ENCODE measurements at regions not wholly inside any gene's neighbourhood (a gene's known extent, or its start where the extent isn't known, plus 50 kb on each side); places are given as distances from the start of the nearest gene placed in this dataset.

GRCh38 chr16:66315210-66315825, 51.2 kb upstream of the CDH5 start:
- peak; percentile 86 for DNase-seq (ENCODE audit: low spot score)

DNA sequence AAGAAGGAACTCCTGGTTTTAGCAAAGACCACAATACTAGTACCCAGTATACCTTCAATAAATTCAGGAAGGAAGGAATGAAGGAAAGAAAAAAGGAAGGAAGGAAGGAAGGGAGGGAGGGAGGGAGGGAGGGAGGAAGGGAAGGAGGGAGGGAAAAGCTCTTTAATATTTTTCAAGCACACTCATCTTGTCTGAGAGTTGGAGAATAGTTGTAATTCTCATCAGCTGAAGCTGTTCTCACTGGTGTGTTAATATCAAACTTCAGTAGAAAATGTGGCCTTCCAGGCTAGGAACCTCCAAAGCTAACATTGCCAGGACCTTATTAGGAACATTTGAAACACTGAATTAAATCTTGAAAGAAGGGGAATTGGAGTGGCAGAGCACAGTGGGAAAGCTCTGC, 55.2 kb upstream of the CDH5 start:
- no peak for DNase-seq (ENCODE audit: low spot score)

DNA sequence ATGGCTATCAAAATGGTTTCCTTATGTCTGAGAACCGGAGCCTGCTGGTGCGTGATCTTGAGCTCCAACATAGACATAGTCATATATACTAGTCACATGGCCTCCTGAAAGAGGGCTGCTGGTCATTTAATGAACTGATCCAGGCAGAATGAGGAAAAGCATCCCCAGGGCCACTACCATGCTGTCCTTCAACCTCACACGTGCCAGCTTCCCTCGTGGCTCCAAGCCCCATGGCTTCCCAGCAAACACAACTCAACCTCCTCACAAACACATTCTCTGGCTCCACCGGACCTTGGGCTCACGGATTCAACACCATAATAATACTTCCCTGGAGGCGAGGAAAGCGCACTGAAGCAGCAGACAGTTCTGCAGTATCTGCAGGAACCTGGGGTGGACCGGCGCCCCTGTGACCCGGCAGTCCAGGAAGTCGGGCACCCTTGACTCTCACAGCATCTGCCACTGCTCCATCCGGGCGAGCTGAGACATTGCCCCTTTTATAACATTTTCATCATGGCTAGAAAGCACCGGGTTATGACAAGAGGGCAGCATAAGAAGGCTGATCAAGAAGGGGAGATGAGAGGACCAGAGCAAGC, 57.2 kb upstream of the CDH5 start:
- no peak for DNase-seq (ENCODE audit: low spot score)

DNA sequence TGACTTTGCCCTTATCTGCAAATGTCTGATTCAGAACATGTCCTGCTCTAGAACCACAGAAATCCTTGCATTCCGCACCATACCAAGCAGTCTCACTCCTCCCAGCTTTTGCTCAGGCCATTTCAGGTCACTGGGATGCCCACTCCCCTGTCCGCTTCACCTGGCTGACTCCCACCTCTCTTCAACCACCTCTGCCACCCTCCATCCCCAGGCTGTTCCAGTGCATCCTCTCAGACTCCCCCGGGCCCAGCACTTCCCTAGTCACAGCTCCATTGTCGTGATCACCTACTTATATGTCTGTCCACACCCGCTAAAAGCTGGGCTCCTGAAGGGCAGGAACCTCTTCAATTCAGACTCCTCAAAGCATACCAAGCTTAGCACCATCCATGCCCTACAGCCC, 58.4 kb upstream of the CDH5 start:
- DNase-seq (ENCODE audit: low spot score), result no peak

DNA sequence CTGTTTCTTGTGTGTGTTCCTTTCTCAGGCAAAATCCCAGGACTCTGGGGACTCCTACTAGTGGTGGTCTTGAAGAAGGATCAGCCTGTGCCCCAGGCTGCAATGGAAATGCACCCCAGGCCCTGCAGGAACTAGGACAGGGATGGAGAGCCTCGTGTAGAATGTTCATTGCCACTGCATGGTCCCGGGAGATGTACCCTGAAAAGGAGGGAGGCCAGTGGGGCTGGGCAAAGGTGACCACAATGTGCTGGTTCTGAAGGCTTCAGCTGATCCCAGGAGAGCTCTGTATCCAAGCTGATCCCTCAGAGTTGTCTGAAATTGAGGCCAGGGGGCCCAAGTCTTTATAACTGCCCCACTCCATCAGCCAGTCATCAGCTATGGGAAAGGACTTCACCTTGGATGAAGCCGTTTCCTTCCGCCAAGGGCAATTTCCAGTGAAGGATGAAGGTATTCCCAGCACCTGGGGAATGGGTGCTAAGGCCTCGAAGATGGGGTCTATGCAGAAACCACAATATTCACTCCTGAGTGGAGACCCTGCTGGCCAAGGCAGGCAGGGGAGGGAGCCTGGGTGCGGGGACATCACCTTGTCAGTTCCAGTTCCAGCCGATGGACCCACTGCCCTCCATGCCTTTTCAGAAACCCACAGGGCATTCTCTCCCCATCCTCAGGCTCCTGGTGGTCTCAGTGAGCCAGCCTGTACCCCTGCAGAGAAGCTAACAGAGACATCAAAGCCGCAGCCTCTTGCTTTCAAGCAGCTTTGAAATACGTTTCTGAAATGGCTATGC, 59.9 kb upstream of the CDH5 start:
- no peak for DNase-seq (ENCODE audit: low spot score)

DNA sequence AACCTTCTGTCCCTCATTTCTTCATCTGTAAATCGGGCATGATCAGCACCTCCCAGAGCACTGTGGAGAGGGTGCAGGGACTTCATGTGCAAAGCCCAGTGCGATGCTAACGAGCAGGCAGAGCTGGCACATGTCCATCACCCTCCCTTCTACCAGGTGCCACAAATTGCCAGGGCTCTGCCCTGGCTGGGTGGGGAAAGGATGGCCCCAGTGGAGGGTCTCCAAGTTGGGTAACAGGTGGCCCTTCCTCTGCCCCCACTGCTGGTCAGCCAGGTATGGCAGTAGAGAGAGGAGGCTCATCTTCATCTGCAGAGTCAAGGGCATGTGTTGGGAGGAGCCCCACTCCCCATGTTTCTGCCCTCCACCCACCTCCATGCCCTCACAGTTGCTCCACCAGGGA, 61.5 kb upstream of the CDH5 start:
- DNase-seq (ENCODE audit: low spot score), result no peak

GRCh38 chr16:66304151-66304550, 62.3 kb upstream of the CDH5 start:
- no peak for DNase-seq (ENCODE audit: low spot score)

- DNase-seq (ENCODE audit: low spot score), result no peak
Observed at GRCh38 chr16:66300501-66300900, 66.0 kb upstream of the CDH5 start.

GRCh38 chr16:66300037-66300436, 66.5 kb upstream of the CDH5 start:
- no peak for DNase-seq (ENCODE audit: low spot score)

- no peak for DNase-seq (ENCODE audit: low spot score)
Observed at GRCh38 chr16:66299349-66299748, 67.1 kb upstream of the CDH5 start.

DNA sequence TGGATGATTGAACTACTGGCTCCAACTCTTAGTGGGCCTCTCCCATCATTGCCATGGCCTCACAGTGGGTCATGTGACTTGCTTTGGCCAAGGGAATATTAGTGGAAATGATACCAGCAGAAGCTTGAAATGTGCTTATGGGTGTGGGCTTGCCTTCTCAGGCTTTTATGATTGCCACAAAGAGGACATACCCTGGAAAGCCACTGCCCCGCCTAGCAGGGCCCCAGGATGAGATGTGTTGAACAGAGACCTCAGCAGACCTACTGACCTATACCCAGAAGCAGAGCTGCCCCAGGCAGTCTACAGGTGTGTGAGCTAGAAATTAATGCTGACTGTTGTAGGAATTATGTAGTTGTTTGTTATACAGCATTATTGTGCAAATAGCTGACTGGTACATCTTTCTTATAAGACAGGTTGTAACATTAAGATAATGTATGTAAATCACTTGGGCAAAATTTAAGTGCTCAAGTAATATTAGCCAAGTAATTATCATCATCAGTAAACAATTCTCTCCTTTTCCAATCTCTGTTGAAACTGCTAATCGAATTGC, 67.8 kb upstream of the CDH5 start:
- no peak for DNase-seq (ENCODE audit: low spot score)

DNA sequence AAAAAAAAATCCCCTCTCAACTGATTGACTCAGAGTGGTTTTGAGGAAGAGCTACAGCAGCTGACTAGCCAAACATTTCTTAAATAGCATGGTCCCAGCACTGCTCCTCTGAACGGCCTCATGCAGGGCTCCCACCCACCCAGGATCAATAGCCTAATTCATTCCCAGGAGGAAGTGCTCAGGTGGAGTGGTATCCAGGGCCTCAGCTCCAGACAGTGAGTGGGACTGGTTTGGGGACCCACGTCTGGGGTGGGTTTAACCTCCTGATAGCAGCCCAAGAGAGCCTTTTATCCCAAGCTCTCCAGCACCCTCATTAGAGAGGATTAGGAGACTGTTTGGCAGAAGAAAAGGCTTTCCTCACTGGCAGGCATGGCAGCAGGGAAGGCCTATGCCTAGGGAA, 68.5 kb upstream of the CDH5 start:
- DNase-seq (ENCODE audit: low spot score), result no peak

- DNase-seq (ENCODE audit: low spot score), result no peak
Observed at GRCh38 chr16:66296591-66296990, 69.9 kb upstream of the CDH5 start.

DNA sequence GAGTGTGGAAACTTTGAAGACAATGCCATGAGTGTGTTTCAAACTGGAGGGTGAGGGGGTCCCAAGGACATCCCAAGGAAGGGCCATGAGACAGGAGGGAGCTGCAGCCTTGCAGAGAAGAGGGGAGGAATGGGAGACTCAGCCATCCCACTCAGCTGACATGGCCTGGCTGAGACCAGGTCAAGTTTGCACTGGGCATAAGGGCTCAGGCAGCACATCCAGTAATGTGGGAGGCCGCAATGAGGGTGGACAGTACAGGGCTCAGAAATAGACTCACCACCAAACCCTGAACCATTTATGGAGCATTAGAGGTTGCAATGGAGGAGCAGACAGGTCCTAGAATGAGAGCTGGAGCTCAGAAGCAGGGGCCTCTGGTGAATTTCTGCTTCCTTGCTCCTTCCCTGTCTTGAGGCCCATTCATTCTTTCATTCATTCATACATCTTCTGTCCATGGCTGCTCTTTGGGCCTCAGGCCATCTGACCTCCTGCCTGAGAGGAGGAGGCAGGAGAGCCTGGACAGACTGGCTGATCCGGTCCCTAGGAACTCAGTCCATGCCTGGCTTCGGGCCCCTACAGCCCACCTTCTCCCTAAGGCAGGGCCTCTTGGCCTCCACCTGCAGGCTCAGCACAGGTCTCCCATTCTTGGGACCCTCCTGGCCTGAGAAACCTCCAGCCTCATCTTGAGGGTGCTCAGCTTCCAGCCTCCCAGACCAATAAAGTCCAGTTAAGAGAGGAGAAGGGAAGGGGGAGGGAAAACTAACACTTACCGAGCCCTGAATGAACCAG, 70.5 kb upstream of the CDH5 start:
- no peak for DNase-seq (ENCODE audit: low spot score)

DNA sequence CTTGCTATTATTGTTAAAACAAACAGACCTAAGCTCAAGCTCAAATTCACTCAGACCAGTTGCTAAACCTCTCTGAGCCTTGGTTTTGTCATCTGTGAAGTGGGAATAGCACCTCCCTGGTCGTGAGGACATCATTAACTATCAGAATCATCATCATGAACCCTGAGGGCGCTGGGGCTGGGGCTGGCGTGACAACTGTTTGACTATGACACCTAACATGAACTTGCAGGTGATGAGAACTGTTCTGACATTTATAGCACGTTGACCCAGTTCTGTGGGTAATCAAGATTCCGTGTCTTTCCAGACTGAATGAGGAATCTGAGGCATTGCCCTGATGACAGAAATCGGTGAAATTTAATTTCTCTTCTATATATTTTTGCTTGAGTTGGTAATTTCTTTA, 71.3 kb upstream of the CDH5 start:
- no peak for DNase-seq (ENCODE audit: low spot score)

- no peak for DNase-seq (ENCODE audit: low spot score)
Observed at GRCh38 chr16:66294507-66294906, 72.0 kb upstream of the CDH5 start.

GRCh38 chr16:66293932-66294331, 72.6 kb upstream of the CDH5 start:
- DNase-seq (ENCODE audit: low spot score), result no peak

GRCh38 chr16:66293207-66293735, 73.2 kb upstream of the CDH5 start:
- DNase-seq (ENCODE audit: low spot score), result no peak

DNA sequence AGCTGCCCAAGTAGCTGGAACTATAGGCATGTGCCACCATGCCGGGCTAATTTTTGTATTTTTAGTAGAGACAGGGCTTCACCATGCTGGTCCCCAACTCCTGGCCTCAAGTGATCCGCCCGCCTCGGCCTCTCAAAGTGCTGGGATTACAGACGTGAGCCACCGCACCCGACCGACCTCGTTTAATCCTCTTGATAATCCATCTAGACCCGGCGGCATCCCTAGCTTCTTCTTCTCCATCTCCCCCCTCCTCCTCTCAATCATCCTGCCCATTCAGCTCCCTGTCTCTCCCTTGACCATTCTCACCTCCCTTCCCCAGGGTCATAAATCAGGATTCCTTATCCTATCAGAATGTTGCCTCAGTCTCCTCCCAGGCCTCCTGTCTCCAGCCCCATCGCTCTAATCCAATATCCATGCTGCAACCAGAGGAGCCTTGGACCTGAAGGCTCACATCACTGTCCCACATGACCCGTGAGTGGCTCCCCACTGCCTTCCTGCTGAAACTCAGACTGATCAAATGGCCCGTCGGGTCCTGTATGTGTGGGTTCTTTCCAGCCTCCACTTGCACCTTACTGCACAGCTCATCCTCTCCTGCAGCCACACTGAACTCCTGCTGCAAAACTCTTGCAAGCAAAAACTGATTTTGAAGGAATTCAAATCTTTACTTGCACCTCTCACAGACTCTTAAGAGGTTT, 74.1 kb upstream of the CDH5 start:
- no peak for DNase-seq (ENCODE audit: low spot score)

GRCh38 chr16:66291833-66292232, 74.7 kb upstream of the CDH5 start:
- DNase-seq (ENCODE audit: low spot score), result no peak

DNA sequence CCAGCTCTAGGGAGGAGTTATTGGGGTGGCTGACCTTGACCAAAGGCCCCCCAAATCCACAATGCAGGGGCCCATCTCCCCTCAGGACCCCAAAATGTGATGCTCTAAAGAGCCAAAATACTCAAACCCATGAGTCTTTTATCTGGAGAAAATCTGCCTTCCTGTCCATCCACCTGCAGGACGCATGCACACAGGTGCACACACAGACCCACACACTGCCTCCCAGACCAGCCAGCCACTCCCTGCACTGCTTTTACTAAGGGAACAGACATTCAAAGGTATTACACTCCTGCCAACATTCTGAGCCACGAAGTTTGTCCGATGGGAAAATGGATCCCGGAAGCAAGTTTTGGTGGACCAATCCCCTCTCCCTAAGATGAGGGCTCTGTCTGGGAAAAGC, 76.1 kb upstream of the CDH5 start:
- DNase-seq (ENCODE audit: low spot score), result no peak

GRCh38 chr16:66289986-66290385, 76.5 kb upstream of the CDH5 start:
- DNase-seq (ENCODE audit: low spot score), result no peak

Measured in hepatic stellate cell (primary cell).